HG02610 (cell line): ENCODE measurements at regions not wholly inside any gene's neighbourhood (a gene's known extent, or its start where the extent isn't known, plus 50 kb on each side); places are given as distances from the start of the nearest gene placed in this dataset.
"Not testable (repeated sequence)": the region's sequence is repeated elsewhere in the genome, so short reads cannot be mapped to it uniquely, and the experiment has no call there.

Experiments
- ATAC-seq: cut with Tn5 transposase; IDR thresholded peaks from one replicate; pipeline ENCODE4 v1.9.1; 2021; ENCODE audit warnings: mild to moderate bottlenecking, moderate library complexity; ENCODE audit not compliant: unreplicated experiment

- ATAC-seq: peak; percentile 81
Measured at GRCh38 chr9:108803428-108804065, 52.2 kb downstream of the ACTL7B start.

GRCh38 chr9:108802967-108803366, 52.8 kb downstream of the ACTL7B start:
- ATAC-seq: no peak

- ATAC-seq: no peak
Measured at GRCh38 chr9:108801949-108802348, 53.8 kb downstream of the ACTL7B start.

- ATAC-seq: no peak
Measured at GRCh38 chr9:108800632-108801099, 55.1 kb downstream of the ACTL7B start.

- ATAC-seq: no peak
Measured at GRCh38 chr9:108793573-108793972, 62.2 kb downstream of the ACTL7B start.

- ATAC-seq: no peak
Measured at GRCh38 chr9:108789742-108790141, 66.0 kb downstream of the ACTL7B start.

- no peak for ATAC-seq
Measured at GRCh38 chr9:108787690-108788048, 68.1 kb downstream of the ACTL7B start.

- no peak for ATAC-seq
Measured at GRCh38 chr9:108786901-108787689, 68.7 kb downstream of the ACTL7B start.

GRCh38 chr9:108786322-108786721, 69.5 kb downstream of the ACTL7B start:
- ATAC-seq: no peak

GRCh38 chr9:108784998-108785397, 70.8 kb downstream of the ACTL7B start:
- no peak for ATAC-seq

GRCh38 chr9:108783731-108784495, 71.9 kb downstream of the ACTL7B start:
- no peak for ATAC-seq

GRCh38 chr9:108783326-108783725, 72.5 kb downstream of the ACTL7B start:
- no peak for ATAC-seq

GRCh38 chr9:108780942-108781734, 74.6 kb downstream of the ACTL7B start:
- ATAC-seq: no peak

- no peak for ATAC-seq
Measured at GRCh38 chr9:108779551-108780325, 76.0 kb downstream of the ACTL7B start.

- ATAC-seq: no peak
Measured at GRCh38 chr9:108776920-108777639, 78.7 kb downstream of the ACTL7B start.

- no peak for ATAC-seq
Measured at GRCh38 chr9:108775901-108776306, 79.9 kb downstream of the ACTL7B start.

- ATAC-seq: not testable (repeated sequence)
Measured at GRCh38 chr9:108774088-108774487, 81.7 kb downstream of the ACTL7B start.

- ATAC-seq: no peak
Measured at GRCh38 chr9:108772301-108772894, 83.4 kb downstream of the ACTL7B start.

- ATAC-seq: no peak
Measured at GRCh38 chr9:108768744-108769143, 87.0 kb downstream of the ACTL7B start.
